Mucosa of descending colon (tissue), 3 donors: ENCODE measurements at regions not wholly inside any gene's neighbourhood (a gene's known extent, or its start where the extent isn't known, plus 50 kb on each side); places are given as distances from the start of the nearest gene placed in this dataset.

Experiments used
- ATAC-seq: fragments of 200-7000 bp; cut with Tn5 transposase; one replicate; pipeline ENCODE4 v1.9.1; 2020; ENCODE audit warnings: mild to moderate bottlenecking, moderate library complexity
- DNase-seq, 3 donors: peaks; one replicate each; pipeline ENCODE4 v3.0.0-alpha.2; 2020
- H3K36me3 ChIP-seq: fragments of 200-600 bp; one replicate; pipeline ENCODE4 v1.8.0; 2021; ENCODE audit warnings: low read depth, mild to moderate bottlenecking
- H3K4me1 ChIP-seq: fragments of 200-600 bp; one replicate; pipeline ENCODE4 v1.8.0; 2021; ENCODE audit warnings: low read depth, mild to moderate bottlenecking
- H3K4me3 ChIP-seq: fragments of 200-600 bp; one replicate; pipeline ENCODE4 v1.8.0; 2021; ENCODE audit warnings: mild to moderate bottlenecking
- H3K9me3 ChIP-seq: fragments of 200-600 bp; one replicate; pipeline ENCODE4 v1.8.0; 2021; ENCODE audit warnings: mild to moderate bottlenecking
- CTCF ChIP-seq: fragments of 200-600 bp; IDR thresholded peaks from one replicate; pipeline ENCODE4 v1.8.0; 2022; ENCODE audit warnings: antibody characterized with exemption, mild to moderate bottlenecking
- intact Hi-C, 2 donors: fragments of 100-400 bp; cut with DNase I in 1 of 2; cut with micrococcal nuclease in 1 of 2; formaldehyde crosslinking; loops; one replicate each; pipeline versions ENCODE4 v1.11.0 to v1.11.1; 2022; cut with DNase I, micrococcal nuclease
- donor health status: DM: no; HTN: no; CAD: no; lungs with moderate emphysema.
- donor health status: DM: no; HTN: no; CAD: no.
- donor health status: DM: no; HTN: yes; CAD: no.

- no peaks in the 10 kb centered on the region for H3K4me1 ChIP-seq
- TF ChIP-seq CTCF: no peak
- H3K36me3 ChIP-seq: no peaks in the 10 kb centered on the region
Measured at GRCh38 chr4:174088795-174089194, 194.7 kb downstream of the FBXO8 start.

GRCh38 chr4:174086829-174087799 lies 196.4 kb downstream of the FBXO8 start:
- intact Hi-C loops: no loop called here
- no peak for TF ChIP-seq CTCF
- Histone ChIP-seq H3K4me1 (no peaks in the 10 kb centered on the region), H3K4me3 (no peak overlapping the region), H3K36me3 (no peaks in the 10 kb centered on the region), H3K9me3 (no peaks in the 10 kb centered on the region)
- ATAC-seq (no peak), DNase-seq (no peak)

More at GRCh38 chr4:174088795-174089194, 194.7 kb downstream of the FBXO8 start:
- ATAC-seq: no peak
- H3K4me3 ChIP-seq: no peak overlapping the region
- peaks cover 2% of the 10 kb centered on the region for H3K9me3 ChIP-seq
- intact Hi-C loops: no loop called here
- no peak for DNase-seq

- no peak overlapping the region for H3K4me3 ChIP-seq
- no peaks in the 10 kb centered on the region for H3K9me3 ChIP-seq
- H3K36me3 ChIP-seq: no peaks in the 10 kb centered on the region
- DNase-seq (no peak), ATAC-seq (no peak)
- intact Hi-C loops: no loop called here
- TF ChIP-seq CTCF: no peak
- no peaks in the 10 kb centered on the region for H3K4me1 ChIP-seq
Measured at GRCh38 chr4:174084981-174085380, 198.5 kb downstream of the FBXO8 start.

- intact Hi-C loops: no loop called here
- ATAC-seq (no peak), DNase-seq (no peak)
- TF ChIP-seq CTCF: no peak
- H3K9me3 ChIP-seq: no peaks in the 10 kb centered on the region
- H3K4me1 ChIP-seq: no peaks in the 10 kb centered on the region
- no peaks in the 10 kb centered on the region for H3K36me3 ChIP-seq
- no peak overlapping the region for H3K4me3 ChIP-seq
Measured at GRCh38 chr4:174084542-174084941, 198.9 kb downstream of the FBXO8 start.

- intact Hi-C loops: no loop called here
- Histone ChIP-seq H3K36me3 (no peaks in the 10 kb centered on the region), H3K9me3 (no peaks in the 10 kb centered on the region), H3K4me1 (no peaks in the 10 kb centered on the region), H3K4me3 (no peak overlapping the region)
- ATAC-seq (no peak), DNase-seq (no peak)
- TF ChIP-seq CTCF: no peak
Measured at GRCh38 chr4:174080361-174080760, 203.1 kb downstream of the FBXO8 start.
